SK-N-SH (cell line): ENCODE measurements at regions not wholly inside any gene's neighbourhood (a gene's known extent, or its start where the extent isn't known, plus 50 kb on each side); places are given as distances from the start of the nearest gene placed in this dataset.

Experiments
- CTCF ChIA-PET: fragments of 300-600, 350-600 bp; formaldehyde crosslinking; extraction: SDS; loops from one replicate; lab custom pipeline; 2021; lab: Yijun Ruan, JAX
- POLR2A ChIA-PET: fragments of 350-600 bp; sonication (Branson Sonifier 250); formaldehyde crosslinking; extraction: SDS; loops from one replicate; lab custom pipeline; 2020; ENCODE audit warnings: antibody characterized with exemption, inconsistent platforms; lab: Yijun Ruan, JAX
- DNase-seq: peaks from one replicate; pipeline ENCODE4 v3.0.0; 2012
- H2AFZ ChIP-seq: fragments of 200-600 bp; sonication (generic); 2 replicates; pipeline ENCODE4 v1.8.1; 2016; ENCODE audit warnings: antibody characterized with exemption, mild to moderate bottlenecking, low read depth
- H3F3A ChIP-seq: fragments of 200-600 bp; sonication (generic); replicated peaks from 2 replicates; pipeline ENCODE3; 2016; ENCODE audit warnings: antibody characterized with exemption, mild to moderate bottlenecking; ENCODE audit not compliant: insufficient read depth
- H3K27ac ChIP-seq, 2 experiments: fragments of 200-500 bp in 1 of 2; fragments of 200-600 bp in 1 of 2; sonication (Bioruptor generic) in 1 of 2; sonication (generic), shearing (Covaris generic) in 1 of 2; 2 replicates each; pipeline versions ENCODE4 v1.5.1 to v1.6.1; 2014 to 2016; ENCODE audit warnings: low read depth in 2 of 2, inconsistent platforms in 1 of 2, low read length in 1 of 2, mild to moderate bottlenecking in 1 of 2, mixed read lengths in 1 of 2
- H3K27me3 ChIP-seq: fragments of 200-600 bp; sonication (generic), shearing (Covaris generic); 2 replicates; pipeline ENCODE4 v1.6.1; 2016; ENCODE audit warnings: mixed run types; ENCODE audit not compliant: insufficient read depth
- H3K36me3 ChIP-seq, 2 experiments: fragments of 200-500 bp in 1 of 2; fragments of 200-600 bp in 1 of 2; sonication (Bioruptor generic) in 1 of 2; sonication (generic) in 1 of 2; replicated peaks in 1 of 2; 2 replicates each; pipeline versions ENCODE3 to v1.5.1; 2014 to 2016; ENCODE audit warnings: low read length in 1 of 2, mild to moderate bottlenecking in 1 of 2; ENCODE audit not compliant: insufficient read depth in 2 of 2, control insufficient read depth in 1 of 2
- H3K4me1 ChIP-seq, 2 experiments: fragments of 200-500 bp in 1 of 2; fragments of 200-600 bp in 1 of 2; sonication (Bioruptor generic) in 1 of 2; sonication (generic), shearing (Covaris generic) in 1 of 2; 2 replicates each; pipeline versions ENCODE4 v1.5.1 to v1.6.1; 2014 to 2016; ENCODE audit warnings: low read depth in 1 of 2, low read length in 1 of 2, mixed run types in 1 of 2; ENCODE audit not compliant: insufficient read depth in 2 of 2, control insufficient read depth in 1 of 2
- H3K4me2 ChIP-seq: fragments of 200-600 bp; sonication (generic), shearing (Covaris generic); 2 replicates; pipeline ENCODE4 v1.6.1; 2017; ENCODE audit warnings: mixed run types
- H3K4me3 ChIP-seq, 2 experiments: fragments of 200-500 bp in 1 of 2; fragments of 200-600 bp in 1 of 2; sonication (Bioruptor generic) in 1 of 2; sonication (generic), shearing (Covaris generic) in 1 of 2; 2 replicates each; pipeline versions ENCODE4 v1.5.1 to v1.8.1; 2014 to 2016; ENCODE audit warnings: low read depth in 2 of 2, inconsistent platforms in 1 of 2, low read length in 1 of 2, mild to moderate bottlenecking in 1 of 2, mixed read lengths in 1 of 2, moderate library complexity in 1 of 2
- H3K79me2 ChIP-seq: fragments of 200-600 bp; sonication (generic); 2 replicates; pipeline ENCODE4 v1.8.1; 2017; ENCODE audit warnings: mild to moderate bottlenecking; ENCODE audit not compliant: insufficient read depth
- H3K9ac ChIP-seq: fragments of 200-600 bp; sonication (generic); 2 replicates; pipeline ENCODE4 v1.6.1; 2017; ENCODE audit warnings: mixed run types
- H3K9me2 ChIP-seq: fragments of 200-600 bp; sonication (generic); 2 replicates; pipeline ENCODE4 v1.6.1; 2017; ENCODE audit warnings: mixed run types
- H3K9me3 ChIP-seq: fragments of 200-600 bp; sonication (generic); 2 replicates; pipeline ENCODE4 v1.6.1; 2017; ENCODE audit warnings: mixed run types, mild to moderate bottlenecking, moderate library complexity
- H4K20me1 ChIP-seq: fragments of 200-600 bp; sonication (generic); 2 replicates; pipeline ENCODE4 v1.6.1; 2017; ENCODE audit warnings: mild to moderate bottlenecking, mixed run types; ENCODE audit not compliant: insufficient read depth
- ELF1 ChIP-seq: IDR thresholded peaks from 2 replicates; pipeline ENCODE4 v1.4.0; 2012
- FOSL2 ChIP-seq: IDR thresholded peaks from 2 replicates; pipeline ENCODE4 v1.4.0; 2012; ENCODE audit warnings: low read depth, mild to moderate bottlenecking, moderate library complexity, borderline replicate concordance
- GATA2 ChIP-seq: sonication (generic); formaldehyde crosslinking; IDR thresholded peaks from 2 replicates; pipeline ENCODE4 v1.5.0; 2020; ENCODE audit warnings: mild to moderate bottlenecking, missing genetic modification reagents
- MEF2A ChIP-seq: IDR thresholded peaks from 2 replicates; pipeline ENCODE4 v1.4.0; 2012; ENCODE audit warnings: low read depth, borderline replicate concordance
- NFIC ChIP-seq: IDR thresholded peaks from 2 replicates; pipeline ENCODE4 v1.4.0; 2012; ENCODE audit warnings: borderline replicate concordance
- NRF1 ChIP-seq: IDR thresholded peaks from 2 replicates; pipeline ENCODE4 v1.6.1; 2012; ENCODE audit warnings: low read depth, mild to moderate bottlenecking, low read length
- RXRA ChIP-seq: IDR thresholded peaks from 2 replicates; pipeline ENCODE4 v1.4.0; 2012; ENCODE audit warnings: low read depth, mild to moderate bottlenecking, borderline replicate concordance
- SMC3 ChIP-seq: IDR thresholded peaks from 2 replicates; pipeline ENCODE4 v1.6.1; 2012; ENCODE audit warnings: low read depth, low read length, improper control_type of control experiment
- TAF1 ChIP-seq: IDR thresholded peaks from 2 replicates; pipeline ENCODE4 v1.6.1; 2012; ENCODE audit warnings: low read depth, mild to moderate bottlenecking, low read length, moderate library complexity, borderline replicate concordance
- TCF12 ChIP-seq: IDR thresholded peaks from 2 replicates; pipeline ENCODE4 v1.4.0; 2012
- TEAD4 ChIP-seq: IDR thresholded peaks from 2 replicates; pipeline ENCODE4 v1.4.0; 2012; ENCODE audit warnings: mild to moderate bottlenecking, borderline replicate concordance; ENCODE audit not compliant: insufficient read depth
- USF1 ChIP-seq: IDR thresholded peaks from 2 replicates; pipeline ENCODE4 v1.4.0; 2012; ENCODE audit warnings: low read depth, borderline replicate concordance
- USF2 ChIP-seq: fragments of 150-350 bp; IDR thresholded peaks from 2 replicates; pipeline ENCODE4 v1.6.1; 2017; ENCODE audit warnings: antibody characterized with exemption, low read length, low read depth, borderline replicate concordance
- ZBTB33 ChIP-seq: IDR thresholded peaks from 2 replicates; pipeline ENCODE4 v1.4.0; 2012; ENCODE audit warnings: low read depth, borderline replicate concordance
- WGBS: methylation state at CpG from one replicate; pipeline ENCODE4 v1.1.6; 2017; ENCODE audit warnings: low lambda C conversion rate; 5-methylcytosine and 5-hydroxymethylcytosine counted together
- TF ChIP-seq, protein P1 (sequence below): IDR thresholded peaks from 2 replicates; pipeline ENCODE4; 2012
- TF ChIP-seq, protein P2 (sequence below): IDR thresholded peaks from 2 replicates; pipeline ENCODE4 v1.6.1; 2012; ENCODE audit warnings: mild to moderate bottlenecking, low read depth, low read length, moderate library complexity

GRCh38 chrX:65073233-65073632 is 97.0 kb upstream of the ZC4H2 start:
- no peaks in the 10 kb centered on the region for H4K20me1 ChIP-seq
- no peak overlapping the region for H3K9ac ChIP-seq
- no peaks in the 10 kb centered on the region for H3K27me3 ChIP-seq
- peaks cover 0 to 2% of the 10 kb centered on the region in 2 experiments for H3K36me3 ChIP-seq
- H3K9me3 ChIP-seq, result no peaks in the 10 kb centered on the region
- no peaks in the 10 kb centered on the region for H3K4me1 ChIP-seq
- H3K4me3 ChIP-seq, result no peak overlapping the region
- TF ChIP-seq NFIC, result no peak
- TF ChIP-seq NRF1, result no peak
- no peak for TF ChIP-seq ZBTB33
- TF ChIP-seq, protein P1, sequence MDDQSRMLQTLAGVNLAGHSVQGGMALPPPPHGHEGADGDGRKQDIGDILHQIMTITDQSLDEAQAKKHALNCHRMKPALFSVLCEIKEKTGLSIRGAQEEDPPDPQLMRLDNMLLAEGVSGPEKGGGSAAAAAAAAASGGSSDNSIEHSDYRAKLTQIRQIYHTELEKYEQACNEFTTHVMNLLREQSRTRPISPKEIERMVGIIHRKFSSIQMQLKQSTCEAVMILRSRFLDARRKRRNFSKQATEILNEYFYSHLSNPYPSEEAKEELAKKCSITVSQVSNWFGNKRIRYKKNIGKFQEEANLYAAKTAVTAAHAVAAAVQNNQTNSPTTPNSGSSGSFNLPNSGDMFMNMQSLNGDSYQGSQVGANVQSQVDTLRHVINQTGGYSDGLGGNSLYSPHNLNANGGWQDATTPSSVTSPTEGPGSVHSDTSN, result no peak
- TF ChIP-seq ELF1, result no peak
- no peak for TF ChIP-seq TCF12
- no peak for TF ChIP-seq USF2
- no peak for TF ChIP-seq FOSL2
- TF ChIP-seq GATA2 (CRISPR knock-in tag), result no peak
- TF ChIP-seq TAF1, result no peak
- TF ChIP-seq MEF2A, result no peak
- TF ChIP-seq TEAD4, result no peak
- TF ChIP-seq USF1, result no peak
- WGBS, result 0% methylated on average over 2 of the region's 3 CpGs
- POLR2A ChIA-PET, result no interaction called here
- DNase-seq, result no peak
- no peaks in the 10 kb centered on the region for H3K9me2 ChIP-seq
- CTCF ChIA-PET, result no interaction called here
- H3F3A ChIP-seq, result no peaks in the 10 kb centered on the region
- no peak overlapping the region for H3K27ac ChIP-seq
- H3K79me2 ChIP-seq, result no peaks in the 10 kb centered on the region
- no peak overlapping the region for H3K4me2 ChIP-seq
- H2AFZ ChIP-seq, result no peak overlapping the region

- H4K20me1 ChIP-seq, result no peaks in the 10 kb centered on the region
- no peak overlapping the region for H3K27ac ChIP-seq
- H3K27me3 ChIP-seq, result no peaks in the 10 kb centered on the region
- no peak for DNase-seq
- H3K4me3 ChIP-seq, result no peak overlapping the region
- H3K9ac ChIP-seq, result no peak overlapping the region
- peaks cover 0 to 2% of the 10 kb centered on the region in 2 experiments for H3K36me3 ChIP-seq
- ChIA-PET CTCF (no interaction called here), POLR2A (no interaction called here)
- H3K79me2 ChIP-seq, result no peaks in the 10 kb centered on the region
- no peak overlapping the region for H2AFZ ChIP-seq
- no peaks in the 10 kb centered on the region for H3K4me1 ChIP-seq
- no peaks in the 10 kb centered on the region for H3K9me3 ChIP-seq
- H3K4me2 ChIP-seq, result no peak overlapping the region
- TF ChIP-seq ZBTB33 (no peak), SMC3 (no peak), RXRA (no peak)
- TF ChIP-seq, protein P2, sequence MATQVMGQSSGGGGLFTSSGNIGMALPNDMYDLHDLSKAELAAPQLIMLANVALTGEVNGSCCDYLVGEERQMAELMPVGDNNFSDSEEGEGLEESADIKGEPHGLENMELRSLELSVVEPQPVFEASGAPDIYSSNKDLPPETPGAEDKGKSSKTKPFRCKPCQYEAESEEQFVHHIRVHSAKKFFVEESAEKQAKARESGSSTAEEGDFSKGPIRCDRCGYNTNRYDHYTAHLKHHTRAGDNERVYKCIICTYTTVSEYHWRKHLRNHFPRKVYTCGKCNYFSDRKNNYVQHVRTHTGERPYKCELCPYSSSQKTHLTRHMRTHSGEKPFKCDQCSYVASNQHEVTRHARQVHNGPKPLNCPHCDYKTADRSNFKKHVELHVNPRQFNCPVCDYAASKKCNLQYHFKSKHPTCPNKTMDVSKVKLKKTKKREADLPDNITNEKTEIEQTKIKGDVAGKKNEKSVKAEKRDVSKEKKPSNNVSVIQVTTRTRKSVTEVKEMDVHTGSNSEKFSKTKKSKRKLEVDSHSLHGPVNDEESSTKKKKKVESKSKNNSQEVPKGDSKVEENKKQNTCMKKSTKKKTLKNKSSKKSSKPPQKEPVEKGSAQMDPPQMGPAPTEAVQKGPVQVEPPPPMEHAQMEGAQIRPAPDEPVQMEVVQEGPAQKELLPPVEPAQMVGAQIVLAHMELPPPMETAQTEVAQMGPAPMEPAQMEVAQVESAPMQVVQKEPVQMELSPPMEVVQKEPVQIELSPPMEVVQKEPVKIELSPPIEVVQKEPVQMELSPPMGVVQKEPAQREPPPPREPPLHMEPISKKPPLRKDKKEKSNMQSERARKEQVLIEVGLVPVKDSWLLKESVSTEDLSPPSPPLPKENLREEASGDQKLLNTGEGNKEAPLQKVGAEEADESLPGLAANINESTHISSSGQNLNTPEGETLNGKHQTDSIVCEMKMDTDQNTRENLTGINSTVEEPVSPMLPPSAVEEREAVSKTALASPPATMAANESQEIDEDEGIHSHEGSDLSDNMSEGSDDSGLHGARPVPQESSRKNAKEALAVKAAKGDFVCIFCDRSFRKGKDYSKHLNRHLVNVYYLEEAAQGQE, result no peak
- H3F3A ChIP-seq, result no peaks in the 10 kb centered on the region
- no peaks in the 10 kb centered on the region for H3K9me2 ChIP-seq
These were observed 96.3 kb upstream of the ZC4H2 start for GRCh38 chrX:65072590-65072989.
